Endothelial cell of umbilical vein (primary cell): ENCODE measurements at regions not wholly inside any gene's neighbourhood (a gene's known extent, or its start where the extent isn't known, plus 50 kb on each side); places are given as distances from the start of the nearest gene placed in this dataset.

ENCODE experiments used
- BruUV-seq: library from RNA; stranded (reverse); fragments of 400-500 nt; replicated peaks from 2 replicates; lab custom pipeline; 2021; lab: Mats Ljungman, UMichigan
- CTCF ChIA-PET: fragments of 300-600, 350-600 bp; sonication (Branson Sonifier 250); formaldehyde crosslinking; loops from one replicate; lab custom pipeline; 2021; ENCODE audit warnings: antibody characterized with exemption, inconsistent platforms; lab: Charles Lee
- POLR2A ChIA-PET: fragments of 300-600, 350-600 bp; sonication (Branson Sonifier 250); formaldehyde crosslinking; loops from one replicate; lab custom pipeline; 2021; ENCODE audit warnings: antibody characterized with exemption, inconsistent platforms; lab: Charles Lee
- DNase-seq: peaks from one replicate; pipeline ENCODE4 v3.0.0-alpha.2; 2011; ENCODE audit warnings: low read depth, low spot score
- FAIRE-seq: peaks from 2 replicates; lab custom pipeline; 2011; peaks lifted over from hg19 to GRCh38; lab: Jason Lieb, UNC
- H2AFZ ChIP-seq: 2 replicates; pipeline ENCODE4 v1.6.0; 2012; ENCODE audit warnings: low read depth, low read length, control low read depth, inconsistent platforms
- H3K27ac ChIP-seq: 2 replicates; pipeline ENCODE4 v1.5.1; 2011; ENCODE audit warnings: low read depth, mild to moderate bottlenecking, control low read depth, low read length, moderate library complexity; ENCODE audit not compliant: insufficient read depth
- H3K27me3 ChIP-seq, 2 experiments: 2 replicates each; pipeline versions ENCODE4 v1.6.0 to v1.6.1; 2011; ENCODE audit warnings: low read length in 2 of 2, mixed read lengths in 1 of 2; ENCODE audit not compliant: control insufficient read depth in 2 of 2, insufficient read depth in 2 of 2
- H3K36me3 ChIP-seq, 2 experiments: 2 replicates in 1 of 2; 3 replicates in 1 of 2; pipeline ENCODE4 v1.5.1; 2011; ENCODE audit warnings: low read length in 2 of 2, mild to moderate bottlenecking in 1 of 2, moderate library complexity in 1 of 2; ENCODE audit not compliant: control insufficient read depth in 2 of 2, insufficient read depth in 2 of 2; ENCODE audit errors: extremely low read depth in 1 of 2
- H3K4me1 ChIP-seq: 3 replicates; pipeline ENCODE4 v1.5.1; 2011; ENCODE audit warnings: mild to moderate bottlenecking, low read length; ENCODE audit not compliant: control insufficient read depth, insufficient read depth; ENCODE audit errors: extremely low read depth
- H3K4me2 ChIP-seq: 2 replicates; pipeline ENCODE4 v1.6.1; 2011; ENCODE audit warnings: low read length, control low read depth, mixed read lengths; ENCODE audit not compliant: insufficient read depth
- H3K4me3 ChIP-seq, 3 experiments: fragments of 200-600 bp in 1 of 3; sonication (generic), shearing (Covaris generic) in 1 of 3; replicated peaks in 1 of 3; 2 replicates each; pipeline ENCODE4 v1.5.1; 2011 to 2016; ENCODE audit warnings: control low read depth in 3 of 3, low read length in 3 of 3, mild to moderate bottlenecking in 2 of 3, inconsistent platforms in 1 of 3, low read depth in 1 of 3, moderate library complexity in 1 of 3; ENCODE audit not compliant: insufficient read depth in 1 of 3
- H3K79me2 ChIP-seq: 2 replicates; pipeline ENCODE4 v1.6.0; 2012; ENCODE audit warnings: low read length, inconsistent platforms; ENCODE audit not compliant: control insufficient read depth, insufficient read depth
- H3K9ac ChIP-seq: replicated peaks from 2 replicates; pipeline ENCODE3; 2011; ENCODE audit warnings: low read length, control low read depth; ENCODE audit not compliant: insufficient read depth; ENCODE audit errors: extremely low read depth
- H3K9me1 ChIP-seq: replicated peaks from 3 replicates; pipeline ENCODE4 v1.6.0; 2011; ENCODE audit warnings: mild to moderate bottlenecking, low read length; ENCODE audit not compliant: control insufficient read depth, insufficient read depth; ENCODE audit errors: extremely low read depth
- H3K9me3 ChIP-seq: replicated peaks from 2 replicates; pipeline ENCODE4 v1.5.1; 2012; ENCODE audit warnings: low read length, inconsistent platforms; ENCODE audit not compliant: control insufficient read depth, insufficient read depth
- H4K20me1 ChIP-seq: replicated peaks from 2 replicates; pipeline ENCODE3; 2011; ENCODE audit warnings: mild to moderate bottlenecking, low read length; ENCODE audit not compliant: control insufficient read depth, insufficient read depth; ENCODE audit errors: extremely low read depth
- CTCF ChIP-seq, 2 donors: IDR thresholded peaks; 1 replicate in 1 of 2; 2 replicates in 1 of 2; pipeline ENCODE4 v1.5.1; 2011; ENCODE audit warnings: low read length in 2 of 2, mild to moderate bottlenecking in 2 of 2, moderate library complexity in 2 of 2, control low read depth in 1 of 2, inconsistent platforms in 1 of 2, low read depth in 1 of 2; ENCODE audit not compliant: insufficient read depth in 1 of 2; ENCODE audit errors: extremely low read depth in 1 of 2
- EZH2 ChIP-seq: IDR thresholded peaks from 2 replicates; pipeline ENCODE4 v1.6.1; 2012; ENCODE audit warnings: borderline replicate concordance, low read depth, mild to moderate bottlenecking, moderate library complexity, low read length, inconsistent platforms; ENCODE audit not compliant: severe bottlenecking
- FOS ChIP-seq: IDR thresholded peaks from 2 replicates; pipeline ENCODE4 v1.6.1; 2011; ENCODE audit warnings: mild to moderate bottlenecking, low read length, moderate library complexity, borderline replicate concordance; ENCODE audit not compliant: insufficient read depth
- GATA2 ChIP-seq: IDR thresholded peaks from 2 replicates; pipeline ENCODE4 v1.7.0; 2011; ENCODE audit warnings: low read depth, mild to moderate bottlenecking, moderate library complexity, mixed read lengths, low read length; ENCODE audit not compliant: insufficient read length, insufficient read depth
- JUN ChIP-seq: IDR thresholded peaks from 2 replicates; pipeline ENCODE4 v1.6.1; 2011; ENCODE audit warnings: borderline replicate concordance, low read depth; ENCODE audit not compliant: insufficient read length, insufficient read depth
- MAX ChIP-seq: IDR thresholded peaks from 2 replicates; pipeline ENCODE4 v1.6.1; 2011; ENCODE audit not compliant: insufficient read depth, insufficient read length
- MYC ChIP-seq: IDR thresholded peaks from one replicate; pipeline ENCODE4 v1.6.1; 2011; ENCODE audit warnings: mild to moderate bottlenecking, low read depth, low read length
- POLR2A ChIP-seq: IDR thresholded peaks from 2 replicates; pipeline ENCODE4 v1.6.1; 2012; ENCODE audit warnings: low read depth, mild to moderate bottlenecking, control low read depth, low read length
- POLR2AphosphoS5 ChIP-seq: IDR thresholded peaks from 2 replicates; pipeline ENCODE4 v1.6.1; 2012; ENCODE audit warnings: low read depth, mild to moderate bottlenecking, control low read depth, low read length, moderate library complexity; ENCODE audit not compliant: insufficient read depth
- dilution Hi-C: fragments of 300-500 bp; cut with MboI; formaldehyde crosslinking; loops from one replicate; pipeline ENCODE4 v1.15.0; 2019; ENCODE audit warnings: low sequenced_read_pairs; ENCODE audit not compliant: extremely low pct_ligation_motif_present
- intact Hi-C: fragments of 100-400 bp; cut with micrococcal nuclease; formaldehyde crosslinking; loops from one replicate; pipeline ENCODE4 v1.10.0; 2022

GRCh38 chr1:56167596-56167995 lies 411.8 kb downstream of the PLPP3 start:
- H4K20me1 ChIP-seq, result no peaks in the 10 kb centered on the region
- no peak overlapping the region for H2AFZ ChIP-seq
- no peak for TF ChIP-seq MAX
- TF ChIP-seq JUN, result no peak
- TF ChIP-seq CTCF (IDR thresholded peaks at IDR 0.05; ENCODE audit: extremely low read depth in 1 of 2, insufficient read depth in 1 of 2, low read depth in 1 of 2, low read length in 2 of 2), result no peak
- TF ChIP-seq POLR2AphosphoS5, result no peak
- no peak for TF ChIP-seq MYC
- TF ChIP-seq EZH2, result no peak
- no peak for TF ChIP-seq POLR2A
- TF ChIP-seq GATA2, result no peak
- TF ChIP-seq FOS, result no peak
- BruUV-seq, result no TSS peak
- no peaks in the 10 kb centered on the region for H3K79me2 ChIP-seq
- intact Hi-C loops (loop anchor here (10.0 kb wide), 1 partner anchor 253 kb away; no protein-coding TSS in a partner anchor), dilution Hi-C loops (no loop called here)
- H3K36me3 ChIP-seq, result no peaks in the 10 kb centered on the region
- no peaks in the 10 kb centered on the region for H3K27me3 ChIP-seq
- H3K9me3 ChIP-seq, result no peaks in the 10 kb centered on the region
- H3K4me2 ChIP-seq, result no peak overlapping the region
- no peak overlapping the region for H3K4me3 ChIP-seq
- POLR2A ChIA-PET, result no interaction called here
- CTCF ChIA-PET, result no interaction called here
- DNase-seq (no peak), FAIRE-seq (no peak)
- H3K9me1 ChIP-seq, result no peaks in the 10 kb centered on the region
- no peak overlapping the region for H3K27ac ChIP-seq
- no peaks in the 10 kb centered on the region for H3K4me1 ChIP-seq
- H3K9ac ChIP-seq, result no peak overlapping the region
